ENCODE measurements at regions not wholly inside any gene's neighbourhood (a gene's known extent, or its start where the extent isn't known, plus 50 kb on each side); places are given as distances from the start of the nearest gene placed in this dataset.

DNA sequence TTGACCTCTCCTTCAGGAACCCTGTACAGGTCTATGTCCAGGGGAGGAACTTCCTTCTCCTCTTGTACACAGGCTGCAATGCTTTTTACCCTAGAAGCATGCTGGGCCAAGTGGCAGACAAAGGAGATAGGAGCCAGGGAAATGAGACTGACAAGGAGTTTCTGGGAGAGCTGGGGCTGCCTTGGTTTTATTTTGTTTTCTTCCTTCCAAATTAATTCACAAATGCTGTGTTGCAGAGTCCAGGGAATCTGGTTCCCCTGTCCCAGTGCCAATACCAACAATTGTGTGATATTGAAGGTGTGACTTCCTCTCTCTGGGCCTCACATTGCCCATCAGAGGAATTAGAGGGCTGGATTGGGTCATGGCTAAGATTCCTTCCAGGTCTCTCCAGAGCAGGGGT, 224.8 kb upstream of the PPP2R3A start:
- Histone ChIP-seq H3K4me3 (ENCODE audit: low read depth, low read length) (no peak overlapping the region), H3K27me3 (no peaks in the 10 kb centered on the region), H3K4me1 (no peaks in the 10 kb centered on the region), H3K36me3 (no peaks in the 10 kb centered on the region), H3K9me3 (no peaks in the 10 kb centered on the region)
- TF ChIP-seq, protein P1, sequence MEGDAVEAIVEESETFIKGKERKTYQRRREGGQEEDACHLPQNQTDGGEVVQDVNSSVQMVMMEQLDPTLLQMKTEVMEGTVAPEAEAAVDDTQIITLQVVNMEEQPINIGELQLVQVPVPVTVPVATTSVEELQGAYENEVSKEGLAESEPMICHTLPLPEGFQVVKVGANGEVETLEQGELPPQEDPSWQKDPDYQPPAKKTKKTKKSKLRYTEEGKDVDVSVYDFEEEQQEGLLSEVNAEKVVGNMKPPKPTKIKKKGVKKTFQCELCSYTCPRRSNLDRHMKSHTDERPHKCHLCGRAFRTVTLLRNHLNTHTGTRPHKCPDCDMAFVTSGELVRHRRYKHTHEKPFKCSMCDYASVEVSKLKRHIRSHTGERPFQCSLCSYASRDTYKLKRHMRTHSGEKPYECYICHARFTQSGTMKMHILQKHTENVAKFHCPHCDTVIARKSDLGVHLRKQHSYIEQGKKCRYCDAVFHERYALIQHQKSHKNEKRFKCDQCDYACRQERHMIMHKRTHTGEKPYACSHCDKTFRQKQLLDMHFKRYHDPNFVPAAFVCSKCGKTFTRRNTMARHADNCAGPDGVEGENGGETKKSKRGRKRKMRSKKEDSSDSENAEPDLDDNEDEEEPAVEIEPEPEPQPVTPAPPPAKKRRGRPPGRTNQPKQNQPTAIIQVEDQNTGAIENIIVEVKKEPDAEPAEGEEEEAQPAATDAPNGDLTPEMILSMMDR (IDR thresholded peaks at IDR 0.05; ENCODE audit: low read depth, low read length): no peak
- no peak for DNase-seq

DNA sequence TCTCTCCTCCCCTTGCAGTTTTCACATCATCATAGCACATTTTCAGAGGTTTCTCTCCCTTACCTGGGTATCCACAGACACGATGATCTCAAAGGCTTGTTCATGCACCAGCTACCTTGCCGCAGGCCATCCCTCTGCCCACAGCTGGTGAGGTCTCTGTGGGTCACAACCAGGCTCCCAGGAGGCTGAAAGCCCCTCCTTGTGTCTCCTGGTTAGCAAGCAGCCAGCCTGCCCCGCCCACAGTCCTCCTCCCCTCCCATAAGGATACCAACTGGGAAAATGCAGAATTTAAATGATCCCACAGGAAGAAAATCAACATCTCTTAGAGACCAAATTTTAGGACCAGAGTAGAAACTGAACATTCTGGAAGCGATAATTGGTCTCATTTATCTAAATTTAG, 213.5 kb upstream of the PPP2R3A start:
- no peaks in the 10 kb centered on the region for H3K4me1 ChIP-seq
- H3K4me3 ChIP-seq (ENCODE audit: low read depth, low read length): no peak overlapping the region
- no peak for DNase-seq

DNA sequence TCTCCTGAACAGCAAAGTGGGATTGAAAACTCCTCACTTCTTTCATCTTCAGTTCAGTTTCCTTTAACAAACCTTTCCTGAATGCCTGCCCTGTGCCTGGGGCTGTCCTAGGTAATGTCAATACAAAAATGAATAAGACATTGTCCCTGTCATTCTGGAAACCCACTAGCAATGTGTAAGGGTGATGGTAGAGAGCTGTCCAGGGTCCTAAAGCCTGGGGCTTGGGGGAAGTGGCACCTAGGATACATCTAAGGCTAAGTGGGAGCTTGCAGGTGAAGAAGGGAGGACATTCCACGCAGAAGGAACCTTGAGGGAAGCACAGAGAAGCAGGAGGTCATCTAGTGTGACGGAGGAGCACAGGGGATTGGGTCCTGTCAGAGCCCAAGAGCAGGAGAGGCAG, 212.7 kb upstream of the PPP2R3A start:
- DNase-seq: no peak
- no peaks in the 10 kb centered on the region for H3K4me1 ChIP-seq
- no peaks in the 10 kb centered on the region for H3K27me3 ChIP-seq
- no peaks in the 10 kb centered on the region for H3K36me3 ChIP-seq
- H3K9me3 ChIP-seq: no peaks in the 10 kb centered on the region
- TF ChIP-seq, protein P1 (IDR thresholded peaks at IDR 0.05; ENCODE audit: low read depth, low read length): no peak
- H3K4me3 ChIP-seq (ENCODE audit: low read depth, low read length): no peak overlapping the region

More for the DNA sequence above, 213.5 kb upstream of the PPP2R3A start:
- no peaks in the 10 kb centered on the region for H3K27me3 ChIP-seq
- H3K9me3 ChIP-seq: no peaks in the 10 kb centered on the region
- H3K36me3 ChIP-seq: no peaks in the 10 kb centered on the region
- TF ChIP-seq, protein P1 (IDR thresholded peaks at IDR 0.05; ENCODE audit: low read depth, low read length): no peak

DNA sequence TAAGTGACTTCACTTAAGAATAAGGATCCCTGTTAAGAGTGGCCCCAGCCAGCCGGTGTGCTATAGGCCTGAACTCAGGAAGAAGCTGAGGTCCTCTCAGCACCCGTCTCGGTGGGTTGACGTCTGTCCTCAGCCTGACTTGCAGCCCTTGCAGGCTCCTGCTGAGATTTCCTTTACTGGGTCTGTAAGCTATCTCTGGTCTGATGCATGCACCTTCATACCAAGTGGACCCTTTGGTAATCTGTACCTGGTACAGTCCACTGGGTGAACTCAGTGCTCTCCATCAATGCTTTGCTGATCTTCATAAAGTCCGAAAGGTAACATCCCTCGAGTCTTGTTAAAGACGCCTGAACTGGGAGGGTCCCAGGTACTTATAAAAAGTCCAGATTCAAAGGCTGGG, 212.0 kb upstream of the PPP2R3A start:
- Histone ChIP-seq H3K4me3 (ENCODE audit: low read depth, low read length) (no peak overlapping the region), H3K27me3 (no peaks in the 10 kb centered on the region), H3K36me3 (no peaks in the 10 kb centered on the region), H3K4me1 (no peaks in the 10 kb centered on the region), H3K9me3 (no peaks in the 10 kb centered on the region)
- TF ChIP-seq, protein P1 (IDR thresholded peaks at IDR 0.05; ENCODE audit: low read depth, low read length): no peak
- no peak for DNase-seq

DNA sequence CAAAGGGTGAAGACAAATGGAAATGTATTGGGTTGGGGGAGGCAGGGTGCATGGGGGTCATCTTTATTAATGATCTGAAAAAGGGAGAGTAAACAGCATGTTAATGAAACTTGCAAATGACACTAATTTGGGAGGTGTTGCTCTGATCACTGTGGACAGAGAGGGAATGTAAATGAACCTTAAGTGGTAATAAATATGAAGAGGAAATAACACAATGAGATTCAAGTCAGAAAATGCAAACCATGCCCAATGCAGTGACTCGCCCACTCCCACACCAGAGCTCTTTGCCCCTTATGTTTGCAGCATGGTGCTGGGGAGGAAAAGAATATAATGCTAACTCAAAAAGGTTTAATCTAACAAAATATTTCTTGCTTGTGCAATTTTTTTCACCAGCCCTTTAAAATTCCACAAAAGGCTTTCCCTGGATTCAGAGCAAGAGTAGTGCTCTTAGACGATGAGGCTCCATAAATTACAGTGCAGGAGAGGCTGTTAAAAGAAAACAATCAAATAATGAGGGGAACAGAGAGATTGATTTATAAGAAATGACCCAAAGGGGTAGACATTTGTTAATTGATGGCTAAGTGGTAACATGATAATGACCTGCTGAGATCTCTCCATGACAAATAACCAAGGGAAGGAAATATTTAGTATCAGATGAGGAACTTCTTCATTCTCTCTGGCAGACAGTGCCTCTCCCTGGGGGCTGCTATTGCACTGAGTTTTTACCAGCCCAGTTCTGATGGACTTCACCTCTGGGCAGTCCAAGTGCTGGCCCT, 210.0 kb upstream of the PPP2R3A start:
- H3K4me3 ChIP-seq (ENCODE audit: low read depth, low read length): no peak overlapping the region
- no peak for DNase-seq
- H3K9me3 ChIP-seq: no peaks in the 10 kb centered on the region
- H3K4me1 ChIP-seq: no peaks in the 10 kb centered on the region
- no peaks in the 10 kb centered on the region for H3K27me3 ChIP-seq
- no peaks in the 10 kb centered on the region for H3K36me3 ChIP-seq
- TF ChIP-seq, protein P1 (IDR thresholded peaks at IDR 0.05; ENCODE audit: low read depth, low read length): no peak

DNA sequence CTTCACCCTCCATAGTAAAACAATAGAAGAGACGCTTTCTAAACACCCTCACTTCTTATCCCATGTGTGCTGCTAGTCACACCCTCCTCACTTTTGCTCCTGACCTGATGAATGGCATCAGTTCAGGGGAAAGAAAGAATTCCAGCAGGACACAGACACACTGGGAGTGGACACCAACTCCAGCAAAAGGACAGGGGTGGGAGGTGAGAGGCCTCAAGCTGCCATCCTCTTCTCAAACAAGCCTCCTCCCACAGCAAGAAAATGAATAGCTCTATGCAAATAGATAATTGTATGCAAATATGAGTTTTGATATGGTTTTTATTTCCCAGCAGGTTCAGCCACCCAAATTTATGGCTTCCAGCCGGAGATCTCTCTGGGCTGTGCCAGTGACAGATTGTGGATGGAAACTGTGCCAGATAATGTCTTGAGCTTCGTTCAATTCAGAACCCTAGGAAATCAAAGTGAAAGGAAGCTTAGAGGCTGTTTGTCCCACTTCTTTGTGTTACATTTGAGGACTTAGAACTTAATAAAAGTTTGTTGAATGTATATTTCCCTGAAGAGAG, 209.3 kb upstream of the PPP2R3A start:
- DNase-seq: no peak
- TF ChIP-seq, protein P1 (IDR thresholded peaks at IDR 0.05; ENCODE audit: low read depth, low read length): no peak
- no peak overlapping the region for H3K4me3 ChIP-seq (ENCODE audit: low read depth, low read length)

More for the DNA sequence above, 209.3 kb upstream of the PPP2R3A start:
- Histone ChIP-seq H3K9me3 (no peaks in the 10 kb centered on the region), H3K27me3 (no peaks in the 10 kb centered on the region), H3K4me1 (no peaks in the 10 kb centered on the region), H3K36me3 (no peaks in the 10 kb centered on the region)
